Stimulated activated CD8-positive, alpha-beta memory T cell treated with anti-CD3 and anti-CD28 coated beads, Interleukin-15, amount 100 ng/mL, for 48 hours (primary cell): ENCODE measurements at regions not wholly inside any gene's neighbourhood (a gene's known extent, or its start where the extent isn't known, plus 50 kb on each side); places are given as distances from the start of the nearest gene placed in this dataset.
A peak's percentile ranks its signal among the peaks of the same experiment; 100 is the strongest.
"Not testable (repeated sequence)": the region's sequence is repeated elsewhere in the genome, so short reads cannot be mapped to it uniquely, and the experiment has no call there.

Experiments used
- DNase-seq, 2 donors: peaks; one replicate each; pipeline ENCODE4 v3.0.0-alpha.2; 2020; ENCODE audit warnings: low read depth in 2 of 2

GRCh38 chr9:41075671-41076070 is 52.8 kb downstream of the FOXD4L6 start:
- not testable (repeated sequence) for DNase-seq

GRCh38 chr9:41074356-41074942 is 54.0 kb downstream of the FOXD4L6 start:
- peak in 1 of 2 donors; percentile 2 for DNase-seq

GRCh38 chr9:41073471-41074243 is 54.8 kb downstream of the FOXD4L6 start:
- DNase-seq = not testable (repeated sequence)

GRCh38 chr9:41064125-41064795 is 64.2 kb downstream of the FOXD4L6 start:
- DNase-seq = peak in 1 of 2 donors; percentile 25

- not testable (repeated sequence) for DNase-seq
Observed at GRCh38 chr9:41063243-41063642, 65.2 kb downstream of the FOXD4L6 start.

GRCh38 chr9:41059603-41060002 is 68.9 kb downstream of the FOXD4L6 start:
- DNase-seq = not testable (repeated sequence)

GRCh38 chr9:41053666-41054363 is 74.7 kb downstream of the FOXD4L6 start:
- not testable (repeated sequence) for DNase-seq

- DNase-seq = not testable (repeated sequence)
Observed at GRCh38 chr9:41048672-41049071, 79.8 kb downstream of the FOXD4L6 start.

GRCh38 chr9:41047792-41048191 is 80.7 kb downstream of the FOXD4L6 start:
- not testable (repeated sequence) for DNase-seq

GRCh38 chr9:41044930-41045329 is 83.6 kb downstream of the FOXD4L6 start:
- not testable (repeated sequence) for DNase-seq

- not testable (repeated sequence) for DNase-seq
Observed at GRCh38 chr9:41043433-41043832, 85.0 kb downstream of the FOXD4L6 start.

- not testable (repeated sequence) for DNase-seq
Observed at GRCh38 chr9:41042111-41042510, 86.4 kb downstream of the FOXD4L6 start.

GRCh38 chr9:41040705-41041342 is 87.7 kb downstream of the FOXD4L6 start:
- DNase-seq = not testable (repeated sequence)

GRCh38 chr9:41035276-41035675 is 93.2 kb downstream of the FOXD4L6 start:
- not testable (repeated sequence) for DNase-seq

GRCh38 chr9:41034699-41035197 is 93.7 kb downstream of the FOXD4L6 start:
- not testable (repeated sequence) for DNase-seq

- not testable (repeated sequence) for DNase-seq
Observed at GRCh38 chr9:41033877-41034276, 94.6 kb downstream of the FOXD4L6 start.

- DNase-seq = not testable (repeated sequence)
Observed at GRCh38 chr9:41033360-41033759, 95.1 kb downstream of the FOXD4L6 start.

GRCh38 chr9:41026912-41027676 is 101.4 kb downstream of the FOXD4L6 start:
- not testable (repeated sequence) for DNase-seq

- not testable (repeated sequence) for DNase-seq
Observed at GRCh38 chr9:41022365-41022764, 106.1 kb downstream of the FOXD4L6 start.

GRCh38 chr9:41019858-41020562 is 108.5 kb downstream of the FOXD4L6 start:
- not testable (repeated sequence) for DNase-seq
